GM23338 (cell line): ENCODE measurements at regions not wholly inside any gene's neighbourhood (a gene's known extent, or its start where the extent isn't known, plus 50 kb on each side); places are given as distances from the start of the nearest gene placed in this dataset.

Experiments used
- ATAC-seq: fragments of 200-7000 bp; cut with Tn5 transposase; 3 replicates; pipeline ENCODE4 v1.9.1; 2020
- DNase-seq: peaks from one replicate; pipeline ENCODE4 v3.0.0-alpha.2; 2015; ENCODE audit warnings: low spot score
- H2AFZ ChIP-seq: fragments of 200-600 bp; sonication (generic); 2 replicates; pipeline ENCODE4 v1.8.0; 2016; ENCODE audit warnings: antibody characterized with exemption, mild to moderate bottlenecking, moderate library complexity
- H3F3A ChIP-seq: fragments of 200-600 bp; sonication (generic); replicated peaks from 2 replicates; pipeline ENCODE4 v1.8.0; 2017; ENCODE audit warnings: antibody characterized with exemption, mixed run types, low read depth
- H3K27ac ChIP-seq: fragments of 200-600 bp; sonication (generic); 2 replicates; pipeline ENCODE4 v1.6.1; 2016; ENCODE audit warnings: low read depth
- H3K27me3 ChIP-seq: fragments of 200-600 bp; sonication (generic); 2 replicates; pipeline ENCODE4 v1.8.0; 2016; ENCODE audit warnings: mild to moderate bottlenecking, mixed run types, moderate library complexity; ENCODE audit not compliant: insufficient read depth
- H3K36me3 ChIP-seq: fragments of 200-600 bp; sonication (generic); 2 replicates; pipeline ENCODE4 v1.8.0; 2016; ENCODE audit warnings: mild to moderate bottlenecking; ENCODE audit not compliant: insufficient read depth
- H3K4me1 ChIP-seq: fragments of 200-600 bp; sonication (generic); 2 replicates; pipeline ENCODE4 v1.8.0; 2016; ENCODE audit warnings: mild to moderate bottlenecking, moderate library complexity; ENCODE audit not compliant: insufficient read depth
- H3K4me2 ChIP-seq: fragments of 200-600 bp; sonication (generic); 2 replicates; pipeline ENCODE4 v1.7.1; 2017; ENCODE audit warnings: mixed run types
- H3K4me3 ChIP-seq: fragments of 200-600 bp; sonication (generic); 2 replicates; pipeline ENCODE4 v1.6.1; 2016; ENCODE audit warnings: mixed run types
- H3K79me2 ChIP-seq: fragments of 200-600 bp; sonication (generic); replicated peaks from 2 replicates; pipeline ENCODE4 v1.8.0; 2017; ENCODE audit warnings: mild to moderate bottlenecking; ENCODE audit not compliant: insufficient read depth
- H3K9me2 ChIP-seq: fragments of 200-600 bp; sonication (generic); 2 replicates; pipeline ENCODE4 v1.8.0; 2017; ENCODE audit not compliant: insufficient read depth
- H4K20me1 ChIP-seq: fragments of 200-600 bp; sonication (generic); replicated peaks from 2 replicates; pipeline ENCODE4 v1.8.0; 2017; ENCODE audit warnings: mild to moderate bottlenecking; ENCODE audit not compliant: insufficient read depth
- H3K27ac Mint-ChIP-seq: 2 replicates; pipeline ENCODE4 v1.8.0; 2020; ENCODE audit warnings: inconsistent platforms, mild to moderate bottlenecking, moderate library complexity, mixed read lengths
- H3K27me3 Mint-ChIP-seq: 3 replicates; pipeline ENCODE4 v1.8.0; 2022; ENCODE audit warnings: low read depth, mild to moderate bottlenecking, moderate library complexity, mixed read lengths, inconsistent platforms; ENCODE audit not compliant: insufficient read depth, poor library complexity
- H3K36me3 Mint-ChIP-seq: 3 replicates; pipeline ENCODE4 v1.8.0; 2021; ENCODE audit warnings: low read depth, mild to moderate bottlenecking, inconsistent platforms, moderate library complexity, mixed read lengths
- H3K4me1 Mint-ChIP-seq: 3 replicates; pipeline ENCODE4 v1.8.0; 2020; ENCODE audit warnings: mild to moderate bottlenecking, inconsistent platforms, mixed read lengths
- H3K4me3 Mint-ChIP-seq: 3 replicates; pipeline ENCODE4 v1.8.0; 2021; ENCODE audit warnings: moderate library complexity, mild to moderate bottlenecking, inconsistent platforms, mixed read lengths
- H3K9me3 Mint-ChIP-seq: 3 replicates; pipeline ENCODE4 v1.8.0; 2020; ENCODE audit warnings: moderate library complexity, mild to moderate bottlenecking, inconsistent platforms, mixed read lengths
- CREB1 ChIP-seq: fragments of 250-450 bp; sonication (Bioruptor Pico); IDR thresholded peaks from 2 replicates; pipeline ENCODE4 v1.5.0; 2020; ENCODE audit warnings: low read depth, mild to moderate bottlenecking, moderate library complexity
- EZH2 ChIP-seq: fragments of 200-600 bp; sonication (generic); IDR thresholded peaks from one replicate; pipeline ENCODE4 v1.8.0; 2017; ENCODE audit warnings: antibody characterized with exemption, mild to moderate bottlenecking, low read depth; ENCODE audit not compliant: unreplicated experiment
- REST ChIP-seq: IDR thresholded peaks from one replicate; pipeline ENCODE4 v1.6.1; 2018; ENCODE audit warnings: antibody characterized with exemption; ENCODE audit not compliant: unreplicated experiment
- ZNF114 ChIP-seq: fragments of 250-450 bp; sonication (Bioruptor Pico); IDR thresholded peaks from 2 replicates; pipeline ENCODE4 v1.5.0; 2020; ENCODE audit warnings: mild to moderate bottlenecking, moderate library complexity
- ZNF331 ChIP-seq: fragments of 250-450 bp; sonication (Bioruptor Pico); IDR thresholded peaks from 2 replicates; pipeline ENCODE4 v1.5.0; 2020; ENCODE audit warnings: low read depth, mild to moderate bottlenecking, moderate library complexity
- TF ChIP-seq, protein P1 (sequence below), 2 experiments: fragments of 200-600 bp in 1 of 2; sonication (generic) in 1 of 2; conservative IDR thresholded peaks; 2 replicates each; pipeline versions ENCODE4 v1.5.1 to v1.6.1; 2016 to 2017; ENCODE audit warnings: antibody characterized with exemption in 2 of 2, low read depth in 2 of 2, mild to moderate bottlenecking in 2 of 2, moderate library complexity in 1 of 2
- TF ChIP-seq, protein P2 (sequence below): fragments of 250-450 bp; sonication (Bioruptor Pico); IDR thresholded peaks from 2 replicates; pipeline ENCODE4 v1.5.0; 2020; ENCODE audit warnings: mild to moderate bottlenecking, moderate library complexity

DNA sequence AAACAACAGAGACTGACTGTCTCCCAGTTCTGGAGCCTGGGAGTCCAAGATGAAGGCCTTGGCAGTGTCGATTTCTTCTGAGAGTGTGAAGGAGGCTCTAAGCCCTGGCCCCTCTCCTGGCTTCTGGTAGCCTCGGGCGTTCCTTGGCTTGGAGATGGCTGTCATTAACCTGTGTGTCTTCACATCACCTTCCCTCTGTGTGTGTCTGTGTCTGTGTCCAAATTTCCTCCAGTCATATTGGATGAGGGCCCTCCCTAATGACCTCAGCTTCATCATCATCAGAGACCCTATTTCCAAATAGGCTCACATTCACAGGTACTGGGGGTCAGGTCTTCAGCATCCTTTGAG is 138.3 kb downstream of the TOMM20 start:
- Mint-ChIP-seq H3K4me3 (no peak overlapping the region), H3K27me3 (peaks cover 5% of the 10 kb centered on the region), H3K27ac (no peak overlapping the region), H3K9me3 (no peaks in the 10 kb centered on the region; the same call in 2 of the 3 replicates), H3K36me3 (peaks cover 2% of the 10 kb centered on the region; the same call in 1 of the 3 replicates), H3K4me1 (peaks cover 18% of the 10 kb centered on the region)
- H3K4me3 ChIP-seq, result no peak overlapping the region
- no peaks in the 10 kb centered on the region for H3K79me2 ChIP-seq
- H2AFZ ChIP-seq, result no peak overlapping the region
- no peak overlapping the region for H3K4me2 ChIP-seq
- no peaks in the 10 kb centered on the region for H3K36me3 ChIP-seq
- ATAC-seq, result no peak
- no peaks in the 10 kb centered on the region for H3K27me3 ChIP-seq
- H3K4me1 ChIP-seq, result peaks cover 21% of the 10 kb centered on the region
- H3K9me2 ChIP-seq, result no peaks in the 10 kb centered on the region
- TF ChIP-seq REST (no peak), ZNF114 (CRISPR knock-in tag) (no peak), CREB1 (CRISPR knock-in tag) (no peak), EZH2 (no peak), ZNF331 (no peak)
- TF ChIP-seq, protein P1, sequence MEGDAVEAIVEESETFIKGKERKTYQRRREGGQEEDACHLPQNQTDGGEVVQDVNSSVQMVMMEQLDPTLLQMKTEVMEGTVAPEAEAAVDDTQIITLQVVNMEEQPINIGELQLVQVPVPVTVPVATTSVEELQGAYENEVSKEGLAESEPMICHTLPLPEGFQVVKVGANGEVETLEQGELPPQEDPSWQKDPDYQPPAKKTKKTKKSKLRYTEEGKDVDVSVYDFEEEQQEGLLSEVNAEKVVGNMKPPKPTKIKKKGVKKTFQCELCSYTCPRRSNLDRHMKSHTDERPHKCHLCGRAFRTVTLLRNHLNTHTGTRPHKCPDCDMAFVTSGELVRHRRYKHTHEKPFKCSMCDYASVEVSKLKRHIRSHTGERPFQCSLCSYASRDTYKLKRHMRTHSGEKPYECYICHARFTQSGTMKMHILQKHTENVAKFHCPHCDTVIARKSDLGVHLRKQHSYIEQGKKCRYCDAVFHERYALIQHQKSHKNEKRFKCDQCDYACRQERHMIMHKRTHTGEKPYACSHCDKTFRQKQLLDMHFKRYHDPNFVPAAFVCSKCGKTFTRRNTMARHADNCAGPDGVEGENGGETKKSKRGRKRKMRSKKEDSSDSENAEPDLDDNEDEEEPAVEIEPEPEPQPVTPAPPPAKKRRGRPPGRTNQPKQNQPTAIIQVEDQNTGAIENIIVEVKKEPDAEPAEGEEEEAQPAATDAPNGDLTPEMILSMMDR (conservative IDR thresholded peaks at IDR 0.05; ENCODE audit: low read depth in 2 of 2), result no peak
- TF ChIP-seq, protein P2, sequence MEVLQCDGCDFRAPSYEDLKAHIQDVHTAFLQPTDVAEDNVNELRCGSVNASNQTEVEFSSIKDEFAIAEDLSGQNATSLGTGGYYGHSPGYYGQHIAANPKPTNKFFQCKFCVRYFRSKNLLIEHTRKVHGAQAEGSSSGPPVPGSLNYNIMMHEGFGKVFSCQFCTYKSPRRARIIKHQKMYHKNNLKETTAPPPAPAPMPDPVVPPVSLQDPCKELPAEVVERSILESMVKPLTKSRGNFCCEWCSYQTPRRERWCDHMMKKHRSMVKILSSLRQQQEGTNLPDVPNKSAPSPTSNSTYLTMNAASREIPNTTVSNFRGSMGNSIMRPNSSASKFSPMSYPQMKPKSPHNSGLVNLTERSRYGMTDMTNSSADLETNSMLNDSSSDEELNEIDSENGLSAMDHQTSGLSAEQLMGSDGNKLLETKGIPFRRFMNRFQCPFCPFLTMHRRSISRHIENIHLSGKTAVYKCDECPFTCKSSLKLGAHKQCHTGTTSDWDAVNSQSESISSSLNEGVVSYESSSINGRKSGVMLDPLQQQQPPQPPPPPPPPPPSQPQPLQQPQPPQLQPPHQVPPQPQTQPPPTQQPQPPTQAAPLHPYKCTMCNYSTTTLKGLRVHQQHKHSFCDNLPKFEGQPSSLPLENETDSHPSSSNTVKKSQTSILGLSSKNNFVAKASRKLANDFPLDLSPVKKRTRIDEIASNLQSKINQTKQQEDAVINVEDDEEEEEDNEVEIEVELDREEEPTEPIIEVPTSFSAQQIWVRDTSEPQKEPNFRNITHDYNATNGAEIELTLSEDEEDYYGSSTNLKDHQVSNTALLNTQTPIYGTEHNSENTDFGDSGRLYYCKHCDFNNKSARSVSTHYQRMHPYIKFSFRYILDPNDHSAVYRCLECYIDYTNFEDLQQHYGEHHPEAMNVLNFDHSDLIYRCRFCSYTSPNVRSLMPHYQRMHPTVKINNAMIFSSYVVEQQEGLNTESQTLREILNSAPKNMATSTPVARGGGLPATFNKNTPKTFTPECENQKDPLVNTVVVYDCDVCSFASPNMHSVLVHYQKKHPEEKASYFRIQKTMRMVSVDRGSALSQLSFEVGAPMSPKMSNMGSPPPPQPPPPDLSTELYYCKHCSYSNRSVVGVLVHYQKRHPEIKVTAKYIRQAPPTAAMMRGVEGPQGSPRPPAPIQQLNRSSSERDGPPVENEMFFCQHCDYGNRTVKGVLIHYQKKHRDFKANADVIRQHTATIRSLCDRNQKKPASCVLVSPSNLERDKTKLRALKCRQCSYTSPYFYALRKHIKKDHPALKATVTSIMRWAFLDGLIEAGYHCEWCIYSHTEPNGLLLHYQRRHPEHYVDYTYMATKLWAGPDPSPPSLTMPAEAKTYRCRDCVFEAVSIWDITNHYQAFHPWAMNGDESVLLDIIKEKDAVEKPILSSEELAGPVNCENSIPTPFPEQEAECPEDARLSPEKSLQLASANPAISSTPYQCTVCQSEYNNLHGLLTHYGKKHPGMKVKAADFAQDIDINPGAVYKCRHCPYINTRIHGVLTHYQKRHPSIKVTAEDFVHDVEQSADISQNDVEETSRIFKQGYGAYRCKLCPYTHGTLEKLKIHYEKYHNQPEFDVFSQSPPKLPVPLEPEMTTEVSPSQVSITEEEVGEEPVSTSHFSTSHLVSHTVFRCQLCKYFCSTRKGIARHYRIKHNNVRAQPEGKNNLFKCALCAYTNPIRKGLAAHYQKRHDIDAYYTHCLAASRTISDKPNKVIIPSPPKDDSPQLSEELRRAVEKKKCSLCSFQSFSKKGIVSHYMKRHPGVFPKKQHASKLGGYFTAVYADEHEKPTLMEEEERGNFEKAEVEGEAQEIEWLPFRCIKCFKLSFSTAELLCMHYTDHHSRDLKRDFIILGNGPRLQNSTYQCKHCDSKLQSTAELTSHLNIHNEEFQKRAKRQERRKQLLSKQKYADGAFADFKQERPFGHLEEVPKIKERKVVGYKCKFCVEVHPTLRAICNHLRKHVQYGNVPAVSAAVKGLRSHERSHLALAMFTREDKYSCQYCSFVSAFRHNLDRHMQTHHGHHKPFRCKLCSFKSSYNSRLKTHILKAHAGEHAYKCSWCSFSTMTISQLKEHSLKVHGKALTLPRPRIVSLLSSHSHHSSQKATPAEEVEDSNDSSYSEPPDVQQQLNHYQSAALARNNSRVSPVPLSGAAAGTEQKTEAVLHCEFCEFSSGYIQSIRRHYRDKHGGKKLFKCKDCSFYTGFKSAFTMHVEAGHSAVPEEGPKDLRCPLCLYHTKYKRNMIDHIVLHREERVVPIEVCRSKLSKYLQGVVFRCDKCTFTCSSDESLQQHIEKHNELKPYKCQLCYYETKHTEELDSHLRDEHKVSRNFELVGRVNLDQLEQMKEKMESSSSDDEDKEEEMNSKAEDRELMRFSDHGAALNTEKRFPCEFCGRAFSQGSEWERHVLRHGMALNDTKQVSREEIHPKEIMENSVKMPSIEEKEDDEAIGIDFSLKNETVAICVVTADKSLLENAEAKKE (CRISPR knock-in tag), result no peak
- no peaks in the 10 kb centered on the region for H4K20me1 ChIP-seq
- H3K27ac ChIP-seq, result no peak overlapping the region
- no peaks in the 10 kb centered on the region; the same call in 1 of the 2 replicates for H3F3A ChIP-seq
- DNase-seq, result no peak
